Fibroblast of lung (primary cell): ENCODE measurements at regions not wholly inside any gene's neighbourhood (a gene's known extent, or its start where the extent isn't known, plus 50 kb on each side); places are given as distances from the start of the nearest gene placed in this dataset.
"Not testable (repeated sequence)": the region's sequence is repeated elsewhere in the genome, so short reads cannot be mapped to it uniquely, and the experiment has no call there.

Source experiments
- EZH2 ChIP-seq: IDR thresholded peaks from 2 replicates; pipeline ENCODE4 v1.5.1; 2012; ENCODE audit warnings: low read length, control low read depth, mild to moderate bottlenecking; ENCODE audit errors: missing control alignments
- TF ChIP-seq, protein P1 (sequence below), 2 donors: IDR thresholded peaks in 1 of 2; conservative IDR thresholded peaks in 1 of 2; 1 replicate in 1 of 2; 2 replicates in 1 of 2; pipeline ENCODE4 v1.5.1; 2011 to 2012; ENCODE audit warnings: low read length in 2 of 2, control low read depth in 1 of 2, inconsistent platforms in 1 of 2, low read depth in 1 of 2, mild to moderate bottlenecking in 1 of 2

DNA sequence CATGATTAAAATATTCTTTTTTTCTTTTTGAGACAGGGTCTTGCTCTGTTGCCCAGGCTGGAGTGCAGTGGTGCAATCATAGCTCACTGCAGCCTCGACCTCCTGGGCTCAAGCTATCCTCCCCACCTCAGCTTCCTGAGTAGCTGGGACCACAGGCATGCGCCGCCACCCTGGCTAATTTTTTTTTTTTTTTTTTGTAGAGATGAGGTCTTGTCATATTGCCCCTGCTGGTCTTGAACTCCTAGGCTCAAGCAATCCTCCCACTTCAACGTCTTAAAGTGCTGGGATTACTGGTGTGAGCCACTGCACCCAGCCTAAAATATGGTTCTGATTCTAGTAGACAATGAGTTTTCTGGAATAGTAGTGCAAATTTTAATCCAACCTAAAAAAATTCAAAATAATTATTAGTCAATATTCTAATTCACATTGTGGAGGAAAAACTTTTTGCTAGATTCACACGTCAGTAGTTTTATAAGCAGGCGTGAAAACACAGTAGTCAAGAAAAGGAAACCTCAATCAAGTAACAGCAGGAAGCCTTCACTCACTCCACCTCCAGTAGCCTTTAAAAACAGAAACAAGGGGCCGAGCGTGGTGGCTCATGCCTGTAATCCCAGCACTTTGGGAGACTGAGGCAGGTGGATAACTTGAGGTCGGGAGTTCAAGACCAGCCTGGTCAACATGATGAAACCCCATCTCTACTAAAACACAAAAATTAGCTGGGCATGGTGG, 268.7 kb downstream of the BCL2 start:
- TF ChIP-seq, protein P1, sequence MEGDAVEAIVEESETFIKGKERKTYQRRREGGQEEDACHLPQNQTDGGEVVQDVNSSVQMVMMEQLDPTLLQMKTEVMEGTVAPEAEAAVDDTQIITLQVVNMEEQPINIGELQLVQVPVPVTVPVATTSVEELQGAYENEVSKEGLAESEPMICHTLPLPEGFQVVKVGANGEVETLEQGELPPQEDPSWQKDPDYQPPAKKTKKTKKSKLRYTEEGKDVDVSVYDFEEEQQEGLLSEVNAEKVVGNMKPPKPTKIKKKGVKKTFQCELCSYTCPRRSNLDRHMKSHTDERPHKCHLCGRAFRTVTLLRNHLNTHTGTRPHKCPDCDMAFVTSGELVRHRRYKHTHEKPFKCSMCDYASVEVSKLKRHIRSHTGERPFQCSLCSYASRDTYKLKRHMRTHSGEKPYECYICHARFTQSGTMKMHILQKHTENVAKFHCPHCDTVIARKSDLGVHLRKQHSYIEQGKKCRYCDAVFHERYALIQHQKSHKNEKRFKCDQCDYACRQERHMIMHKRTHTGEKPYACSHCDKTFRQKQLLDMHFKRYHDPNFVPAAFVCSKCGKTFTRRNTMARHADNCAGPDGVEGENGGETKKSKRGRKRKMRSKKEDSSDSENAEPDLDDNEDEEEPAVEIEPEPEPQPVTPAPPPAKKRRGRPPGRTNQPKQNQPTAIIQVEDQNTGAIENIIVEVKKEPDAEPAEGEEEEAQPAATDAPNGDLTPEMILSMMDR (conservative IDR thresholded peaks at IDR 0.05 in 1 of 2, IDR thresholded peaks at IDR 0.05 in 1 of 2; ENCODE audit: low read depth in 1 of 2, low read length in 2 of 2): not testable (repeated sequence)
- not testable (repeated sequence) for TF ChIP-seq EZH2
